HepG2 (cell line): ENCODE measurements at regions not wholly inside any gene's neighbourhood (a gene's known extent, or its start where the extent isn't known, plus 50 kb on each side); places are given as distances from the start of the nearest gene placed in this dataset.

Experiments
- ATAC-seq: fragments of 200-7000 bp; cut with Tn5 transposase; 3 replicates; pipeline ENCODE4 v1.9.1; 2020; ENCODE audit warnings: mild to moderate bottlenecking, moderate library complexity
- BruUV-seq: library from RNA; stranded (reverse); fragments of 400-500 nt; replicated peaks from 2 replicates; lab custom pipeline; 2021; lab: Mats Ljungman, UMichigan
- CTCF ChIA-PET: fragments of 300-600 bp; formaldehyde crosslinking; extraction: SDS; loops from one replicate; lab custom pipeline; 2021; ENCODE audit warnings: low total read pairs, inconsistent platforms, low intra/inter-chr PET ratio; lab: Yijun Ruan, JAX
- POLR2A ChIA-PET: fragments of 350-600 bp; sonication (Branson Sonifier 250); formaldehyde crosslinking; loops from one replicate; lab custom pipeline; 2020; ENCODE audit warnings: antibody characterized with exemption, inconsistent platforms; lab: Yijun Ruan, JAX
- DNase-seq: peaks from one replicate; pipeline ENCODE4 v3.0.0-alpha.2; 2015; ENCODE audit warnings: low spot score
- FAIRE-seq: peaks from 3 replicates; lab custom pipeline; 2011; peaks lifted over from hg19 to GRCh38; lab: Jason Lieb, UNC
- H2AFZ ChIP-seq: one replicate; pipeline ENCODE4 v1.6.1; 2011; ENCODE audit warnings: low read length, inconsistent platforms
- H3K27ac ChIP-seq: fragments of 300-600 bp; 3 replicates; pipeline ENCODE4 v1.8.0; 2011; ENCODE audit warnings: mixed run types, mild to moderate bottlenecking, mixed read lengths, low read length, inconsistent platforms; ENCODE audit not compliant: insufficient read depth; ENCODE audit errors: extremely low read length
- H3K27me3 ChIP-seq, 2 experiments: fragments of 200-600 bp in 1 of 2; 2 replicates in 1 of 2; 3 replicates in 1 of 2; pipeline versions ENCODE4 v1.6.0 to v1.8.0; 2011; ENCODE audit warnings: low read length in 2 of 2, mild to moderate bottlenecking in 2 of 2, moderate library complexity in 2 of 2, inconsistent platforms in 1 of 2; ENCODE audit not compliant: insufficient read depth in 2 of 2, control insufficient read depth in 1 of 2
- H3K36me3 ChIP-seq, 2 experiments: fragments of 200-600 bp in 1 of 2; replicated peaks in 1 of 2; 2 replicates in 1 of 2; 3 replicates in 1 of 2; pipeline versions ENCODE4 v1.5.1 to v1.8.0; 2011; ENCODE audit warnings: low read length in 2 of 2, inconsistent platforms in 1 of 2; ENCODE audit not compliant: insufficient read depth in 2 of 2, control insufficient read depth in 1 of 2
- H3K4me1 ChIP-seq: 2 replicates; pipeline ENCODE4 v1.5.1; 2012; ENCODE audit warnings: low read length, inconsistent platforms; ENCODE audit not compliant: insufficient read depth
- H3K4me2 ChIP-seq: 2 replicates; pipeline ENCODE4 v1.6.0; 2011; ENCODE audit warnings: low read depth, low read length, inconsistent platforms
- H3K4me3 ChIP-seq, 3 experiments: fragments of 200-600 bp in 1 of 3; sonication (generic), shearing (Covaris generic) in 1 of 3; replicated peaks in 1 of 3; 2 replicates each; pipeline ENCODE4 v1.5.1; 2011 to 2016; ENCODE audit warnings: low read length in 3 of 3, inconsistent platforms in 2 of 3, low read depth in 2 of 3, mild to moderate bottlenecking in 2 of 3, control low read depth in 1 of 3, mixed read lengths in 1 of 3; ENCODE audit not compliant: insufficient read depth in 1 of 3
- H3K79me2 ChIP-seq: one replicate; pipeline ENCODE4 v1.6.1; 2011; ENCODE audit warnings: low read length, inconsistent platforms; ENCODE audit not compliant: insufficient read depth
- H3K9ac ChIP-seq: 2 replicates; pipeline ENCODE4 v1.6.0; 2011; ENCODE audit warnings: mild to moderate bottlenecking, low read depth, low read length, inconsistent platforms; ENCODE audit not compliant: insufficient read depth
- H3K9me3 ChIP-seq: 2 replicates; pipeline ENCODE4 v1.5.1; 2012; ENCODE audit warnings: mild to moderate bottlenecking, low read length
- H4K20me1 ChIP-seq: 2 replicates; pipeline ENCODE4 v1.6.0; 2011; ENCODE audit warnings: inconsistent platforms, mild to moderate bottlenecking, low read length, moderate library complexity; ENCODE audit not compliant: insufficient read depth
- HNF4A ChIP-seq: sonication (generic); formaldehyde crosslinking; IDR thresholded peaks from 2 replicates; pipeline ENCODE4 v1.4.0; 2020; ENCODE audit warnings: missing genetic modification reagents
- HOXA7 ChIP-seq: sonication (generic); formaldehyde crosslinking; IDR thresholded peaks from 2 replicates; pipeline ENCODE4 v1.8.1; 2022; ENCODE audit warnings: mild to moderate bottlenecking, missing genetic modification reagents, moderate library complexity
- MAFF ChIP-seq: IDR thresholded peaks from 2 replicates; pipeline ENCODE4 v1.6.1; 2011; ENCODE audit warnings: low read depth, low read length, improper control_type of control experiment
- MAFK ChIP-seq, 2 experiments: IDR thresholded peaks in 1 of 2; conservative IDR thresholded peaks in 1 of 2; 2 replicates each; pipeline ENCODE4 v1.6.1; 2011; ENCODE audit warnings: improper control_type of control experiment in 2 of 2, low read length in 2 of 2
- MIER3 ChIP-seq: IDR thresholded peaks from 2 replicates; pipeline ENCODE4 v1.6.1; 2016; ENCODE audit warnings: missing compliant biosample characterization, borderline replicate concordance
- TEAD3 ChIP-seq: optimal IDR thresholded peaks from 2 replicates; pipeline ENCODE3; 2016; ENCODE audit warnings: borderline replicate concordance
- ZNF251 ChIP-seq: sonication (generic); formaldehyde crosslinking; IDR thresholded peaks from 2 replicates; pipeline ENCODE4 v1.9.0; 2021; ENCODE audit warnings: mild to moderate bottlenecking, missing genetic modification reagents
- ZNF569 ChIP-seq: sonication (generic); formaldehyde crosslinking; IDR thresholded peaks from 2 replicates; pipeline ENCODE4 v1.5.0; 2020; ENCODE audit warnings: mild to moderate bottlenecking, missing genetic modification reagents, moderate library complexity, borderline replicate concordance
- in situ Hi-C: cut with HindIII; loops from 2 replicates; pipeline ENCODE4 v1.10.0; 2017; ENCODE audit warnings: low pct_unique_long_range_greater_than_20kb; ENCODE audit not compliant: extremely low pct_ligation_motif_present
- intact Hi-C: fragments of 100-400 bp; cut with micrococcal nuclease; formaldehyde crosslinking; loops from one replicate; pipeline ENCODE4 v1.10.0; 2022; ENCODE audit not compliant: unreplicated experiment
- TF ChIP-seq, protein P1 (sequence below): sonication (generic); formaldehyde crosslinking; IDR thresholded peaks from 2 replicates; pipeline ENCODE4 v1.4.0; 2020; ENCODE audit warnings: missing genetic modification reagents
- TF ChIP-seq, protein P2 (sequence below): sonication (generic); formaldehyde crosslinking; IDR thresholded peaks from 2 replicates; pipeline ENCODE4 v1.5.0; 2020; ENCODE audit warnings: missing genetic modification reagents

DNA sequence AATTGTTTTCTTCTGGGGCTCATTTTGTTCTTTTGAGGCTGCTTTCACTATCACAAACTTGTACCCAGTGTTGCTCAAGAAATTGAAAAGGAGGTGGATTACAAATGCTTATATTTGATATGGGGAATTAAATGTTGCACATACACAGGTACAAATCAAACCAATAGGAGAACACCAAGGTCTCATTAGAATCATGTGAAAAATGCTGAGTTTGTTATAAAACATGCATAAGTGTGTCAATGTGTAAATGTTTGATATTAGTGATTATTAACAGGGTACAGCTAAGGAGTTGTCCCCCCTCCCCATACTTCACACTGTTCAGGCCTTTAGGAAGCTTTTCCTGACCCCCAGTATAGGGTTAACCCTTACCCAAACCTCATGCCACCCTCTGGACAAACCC lies 971.2 kb upstream of the SEL1L start:
- ChIA-PET POLR2A (no interaction called here), CTCF (no interaction called here)
- BruUV-seq = no TSS peak
- Histone ChIP-seq H3K36me3 (no peaks in the 10 kb centered on the region), H3K4me3 (no peak overlapping the region), H4K20me1 (no peaks in the 10 kb centered on the region), H3K79me2 (no peaks in the 10 kb centered on the region), H3K27me3 (no peaks in the 10 kb centered on the region), H2AFZ (no peak overlapping the region), H3K9me3 (peaks cover 81% of the 10 kb centered on the region), H3K4me1 (no peaks in the 10 kb centered on the region), H3K27ac (no peak overlapping the region), H3K4me2 (no peak overlapping the region), H3K9ac (no peak overlapping the region)
- in situ Hi-C loops = no loop called here
- FAIRE-seq (no peak), DNase-seq (no peak), ATAC-seq (no peak)
- intact Hi-C loops = no loop called here
- TF ChIP-seq HOXA7 (CRISPR knock-in tag) = no peak
- TF ChIP-seq TEAD3 (CRISPR knock-in tag) = no peak
- peak; percentile 47 to 69; a peak in 2 of 4 replicates for TF ChIP-seq MAFK (conservative IDR thresholded peaks at IDR 0.05 in 1 of 2, IDR thresholded peaks at IDR 0.05 in 1 of 2; ENCODE audit: low read length in 2 of 2)
- TF ChIP-seq, protein P1, sequence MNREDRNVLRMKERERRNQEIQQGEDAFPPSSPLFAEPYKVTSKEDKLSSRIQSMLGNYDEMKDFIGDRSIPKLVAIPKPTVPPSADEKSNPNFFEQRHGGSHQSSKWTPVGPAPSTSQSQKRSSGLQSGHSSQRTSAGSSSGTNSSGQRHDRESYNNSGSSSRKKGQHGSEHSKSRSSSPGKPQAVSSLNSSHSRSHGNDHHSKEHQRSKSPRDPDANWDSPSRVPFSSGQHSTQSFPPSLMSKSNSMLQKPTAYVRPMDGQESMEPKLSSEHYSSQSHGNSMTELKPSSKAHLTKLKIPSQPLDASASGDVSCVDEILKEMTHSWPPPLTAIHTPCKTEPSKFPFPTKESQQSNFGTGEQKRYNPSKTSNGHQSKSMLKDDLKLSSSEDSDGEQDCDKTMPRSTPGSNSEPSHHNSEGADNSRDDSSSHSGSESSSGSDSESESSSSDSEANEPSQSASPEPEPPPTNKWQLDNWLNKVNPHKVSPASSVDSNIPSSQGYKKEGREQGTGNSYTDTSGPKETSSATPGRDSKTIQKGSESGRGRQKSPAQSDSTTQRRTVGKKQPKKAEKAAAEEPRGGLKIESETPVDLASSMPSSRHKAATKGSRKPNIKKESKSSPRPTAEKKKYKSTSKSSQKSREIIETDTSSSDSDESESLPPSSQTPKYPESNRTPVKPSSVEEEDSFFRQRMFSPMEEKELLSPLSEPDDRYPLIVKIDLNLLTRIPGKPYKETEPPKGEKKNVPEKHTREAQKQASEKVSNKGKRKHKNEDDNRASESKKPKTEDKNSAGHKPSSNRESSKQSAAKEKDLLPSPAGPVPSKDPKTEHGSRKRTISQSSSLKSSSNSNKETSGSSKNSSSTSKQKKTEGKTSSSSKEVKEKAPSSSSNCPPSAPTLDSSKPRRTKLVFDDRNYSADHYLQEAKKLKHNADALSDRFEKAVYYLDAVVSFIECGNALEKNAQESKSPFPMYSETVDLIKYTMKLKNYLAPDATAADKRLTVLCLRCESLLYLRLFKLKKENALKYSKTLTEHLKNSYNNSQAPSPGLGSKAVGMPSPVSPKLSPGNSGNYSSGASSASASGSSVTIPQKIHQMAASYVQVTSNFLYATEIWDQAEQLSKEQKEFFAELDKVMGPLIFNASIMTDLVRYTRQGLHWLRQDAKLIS (CRISPR knock-in tag) = no peak
- TF ChIP-seq, protein P2, sequence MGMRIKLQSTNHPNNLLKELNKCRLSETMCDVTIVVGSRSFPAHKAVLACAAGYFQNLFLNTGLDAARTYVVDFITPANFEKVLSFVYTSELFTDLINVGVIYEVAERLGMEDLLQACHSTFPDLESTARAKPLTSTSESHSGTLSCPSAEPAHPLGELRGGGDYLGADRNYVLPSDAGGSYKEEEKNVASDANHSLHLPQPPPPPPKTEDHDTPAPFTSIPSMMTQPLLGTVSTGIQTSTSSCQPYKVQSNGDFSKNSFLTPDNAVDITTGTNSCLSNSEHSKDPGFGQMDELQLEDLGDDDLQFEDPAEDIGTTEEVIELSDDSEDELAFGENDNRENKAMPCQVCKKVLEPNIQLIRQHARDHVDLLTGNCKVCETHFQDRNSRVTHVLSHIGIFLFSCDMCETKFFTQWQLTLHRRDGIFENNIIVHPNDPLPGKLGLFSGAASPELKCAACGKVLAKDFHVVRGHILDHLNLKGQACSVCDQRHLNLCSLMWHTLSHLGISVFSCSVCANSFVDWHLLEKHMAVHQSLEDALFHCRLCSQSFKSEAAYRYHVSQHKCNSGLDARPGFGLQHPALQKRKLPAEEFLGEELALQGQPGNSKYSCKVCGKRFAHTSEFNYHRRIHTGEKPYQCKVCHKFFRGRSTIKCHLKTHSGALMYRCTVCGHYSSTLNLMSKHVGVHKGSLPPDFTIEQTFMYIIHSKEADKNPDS (CRISPR knock-in tag) = no peak
- TF ChIP-seq MAFF = peak; percentile 40; the same call in 1 of the 2 replicates
- TF ChIP-seq HNF4A (CRISPR knock-in tag) = no peak
- no peak for TF ChIP-seq ZNF569 (CRISPR knock-in tag)
- TF ChIP-seq MIER3 (CRISPR knock-in tag) = no peak
- no peak for TF ChIP-seq ZNF251
